ENCODE measurements at regions not wholly inside any gene's neighbourhood (a gene's known extent, or its start where the extent isn't known, plus 50 kb on each side); places are given as distances from the start of the nearest gene placed in this dataset.

- Histone ChIP-seq H3K27ac (no peak overlapping the region), H3K4me3 (no peak overlapping the region), H3K27me3 (no peaks in the 10 kb centered on the region), H3K36me3 (no peaks in the 10 kb centered on the region), H3K9me3 (no peaks in the 10 kb centered on the region), H3K4me1 (no peaks in the 10 kb centered on the region)
- TF ChIP-seq EP300 (IDR thresholded peaks at IDR 0.05) (no peak), POLR2A (IDR thresholded peaks at IDR 0.05) (no peak), CTCF (IDR thresholded peaks at IDR 0.05) (no peak)
- 58 to 78% methylated on average over 1 of the region's 1 CpG for WGBS, 2 donors
- no peak for DNase-seq (ENCODE audit: low spot score in 2 of 2)
Observed at GRCh38 chr2:187129868-187130267, 280.9 kb upstream of the ZSWIM2 start.

- Histone ChIP-seq H3K4me3 (no peak overlapping the region), H3K9me3 (no peaks in the 10 kb centered on the region), H3K4me1 (no peaks in the 10 kb centered on the region), H3K36me3 (no peaks in the 10 kb centered on the region), H3K27me3 (no peaks in the 10 kb centered on the region), H3K27ac (no peak overlapping the region)
- TF ChIP-seq POLR2A (IDR thresholded peaks at IDR 0.05) = no peak
- no peak for DNase-seq (ENCODE audit: low spot score in 2 of 2)
Observed at GRCh38 chr2:187129306-187129705, 280.3 kb upstream of the ZSWIM2 start.

- H3K4me1 ChIP-seq = no peaks in the 10 kb centered on the region
- no peak overlapping the region for H3K27ac ChIP-seq
- H3K27me3 ChIP-seq = no peaks in the 10 kb centered on the region
- no peaks in the 10 kb centered on the region for H3K9me3 ChIP-seq
- H3K4me3 ChIP-seq = no peak overlapping the region
- no peak for DNase-seq (ENCODE audit: low spot score in 2 of 2)
- H3K36me3 ChIP-seq = no peaks in the 10 kb centered on the region
- no peak for TF ChIP-seq POLR2A (IDR thresholded peaks at IDR 0.05)
- no peak for TF ChIP-seq EP300 (IDR thresholded peaks at IDR 0.05)
- no peak for TF ChIP-seq CTCF (IDR thresholded peaks at IDR 0.05)
- WGBS, 2 donors = 61 to 72% methylated on average over 5 of the region's 5 CpGs
Observed at GRCh38 chr2:187126247-187127005, 277.5 kb upstream of the ZSWIM2 start.

GRCh38 chr2:187125318-187125717 is 276.3 kb upstream of the ZSWIM2 start:
- Histone ChIP-seq H3K4me3 (no peak overlapping the region), H3K9me3 (no peaks in the 10 kb centered on the region), H3K36me3 (no peaks in the 10 kb centered on the region), H3K27ac (no peak overlapping the region), H3K27me3 (no peaks in the 10 kb centered on the region), H3K4me1 (no peaks in the 10 kb centered on the region)
- TF ChIP-seq POLR2A (IDR thresholded peaks at IDR 0.05) (no peak), EP300 (IDR thresholded peaks at IDR 0.05) (no peak), CTCF (IDR thresholded peaks at IDR 0.05) (no peak)
- no peak for DNase-seq (ENCODE audit: low spot score in 2 of 2)

GRCh38 chr2:187124529-187124928 is 275.6 kb upstream of the ZSWIM2 start:
- TF ChIP-seq CTCF (IDR thresholded peaks at IDR 0.05) (no peak), EP300 (IDR thresholded peaks at IDR 0.05) (no peak), POLR2A (IDR thresholded peaks at IDR 0.05) (no peak)

More at GRCh38 chr2:187124529-187124928, 275.6 kb upstream of the ZSWIM2 start:
- Histone ChIP-seq H3K27me3 (no peaks in the 10 kb centered on the region), H3K4me1 (no peaks in the 10 kb centered on the region), H3K27ac (no peak overlapping the region), H3K4me3 (no peak overlapping the region), H3K9me3 (no peaks in the 10 kb centered on the region), H3K36me3 (no peaks in the 10 kb centered on the region)
- WGBS, 2 donors = 37 to 50% methylated on average over 3 of the region's 3 CpGs
- DNase-seq (ENCODE audit: low spot score in 2 of 2) = no peak

All from tibial nerve (tissue), 4 donors.